ENCODE measurements at regions not wholly inside any gene's neighbourhood (a gene's known extent, or its start where the extent isn't known, plus 50 kb on each side); places are given as distances from the start of the nearest gene placed in this dataset.

DNA sequence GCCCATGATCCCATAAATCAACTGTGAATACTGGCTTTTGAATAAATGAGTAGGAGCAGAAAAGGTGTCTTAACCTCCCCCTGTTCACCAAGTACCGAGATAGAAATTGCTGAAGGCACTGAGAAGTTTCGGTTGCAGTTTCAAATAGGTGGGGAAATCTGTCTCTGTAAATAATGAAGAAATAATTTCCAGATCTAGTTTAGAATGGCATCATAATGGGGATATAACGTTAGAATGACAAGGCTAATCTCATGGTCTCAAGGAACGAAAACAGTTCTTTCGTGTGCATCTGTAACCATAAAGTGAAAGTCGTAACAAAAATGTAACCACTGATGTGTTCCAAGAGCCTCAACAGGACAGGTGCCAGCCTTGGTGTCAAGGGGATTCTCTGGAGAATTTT is 49.9 kb upstream of the TMEM18 start:
- H3K27ac Mint-ChIP-seq (ENCODE audit: unreplicated experiment): no peak overlapping the region

More for the DNA sequence above, 49.9 kb upstream of the TMEM18 start:
- Mint-ChIP-seq H3K4me3 (no peak overlapping the region), H3K36me3 (ENCODE audit: low read depth) (no peaks in the 10 kb centered on the region), H3K27me3 (ENCODE audit: low read depth) (no peaks in the 10 kb centered on the region), H3K4me1 (peaks cover 6% of the 10 kb centered on the region), H3K9me3 (no peaks in the 10 kb centered on the region)
- TF ChIP-seq, protein P1, sequence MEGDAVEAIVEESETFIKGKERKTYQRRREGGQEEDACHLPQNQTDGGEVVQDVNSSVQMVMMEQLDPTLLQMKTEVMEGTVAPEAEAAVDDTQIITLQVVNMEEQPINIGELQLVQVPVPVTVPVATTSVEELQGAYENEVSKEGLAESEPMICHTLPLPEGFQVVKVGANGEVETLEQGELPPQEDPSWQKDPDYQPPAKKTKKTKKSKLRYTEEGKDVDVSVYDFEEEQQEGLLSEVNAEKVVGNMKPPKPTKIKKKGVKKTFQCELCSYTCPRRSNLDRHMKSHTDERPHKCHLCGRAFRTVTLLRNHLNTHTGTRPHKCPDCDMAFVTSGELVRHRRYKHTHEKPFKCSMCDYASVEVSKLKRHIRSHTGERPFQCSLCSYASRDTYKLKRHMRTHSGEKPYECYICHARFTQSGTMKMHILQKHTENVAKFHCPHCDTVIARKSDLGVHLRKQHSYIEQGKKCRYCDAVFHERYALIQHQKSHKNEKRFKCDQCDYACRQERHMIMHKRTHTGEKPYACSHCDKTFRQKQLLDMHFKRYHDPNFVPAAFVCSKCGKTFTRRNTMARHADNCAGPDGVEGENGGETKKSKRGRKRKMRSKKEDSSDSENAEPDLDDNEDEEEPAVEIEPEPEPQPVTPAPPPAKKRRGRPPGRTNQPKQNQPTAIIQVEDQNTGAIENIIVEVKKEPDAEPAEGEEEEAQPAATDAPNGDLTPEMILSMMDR (conservative IDR thresholded peaks at IDR 0.05): no peak
- no peak for DNase-seq (ENCODE audit: low read depth, low spot score)

Measured in neural crest cell (in vitro differentiated cells).